Loucy (cell line): ENCODE measurements at regions not wholly inside any gene's neighbourhood (a gene's known extent, or its start where the extent isn't known, plus 50 kb on each side); places are given as distances from the start of the nearest gene placed in this dataset.

Experiments used
- CTCF ChIP-seq: fragments of 200-600 bp; sonication (generic); conservative IDR thresholded peaks from 2 replicates; pipeline ENCODE4 v1.5.1; 2014; ENCODE audit warnings: mild to moderate bottlenecking, antibody characterized with exemption, low read length
- EZH2phosphoT487 ChIP-seq: fragments of 200-600 bp; IDR thresholded peaks from 2 replicates; pipeline ENCODE4 v1.6.1; 2018; ENCODE audit warnings: antibody characterized with exemption, mild to moderate bottlenecking, moderate library complexity, borderline replicate concordance

GRCh38 chr13:40238761-40239160, 427.7 kb downstream of the FOXO1 start:
- TF ChIP-seq CTCF (no peak), EZH2phosphoT487 (no peak)
